GM23338 (cell line): ENCODE measurements at regions not wholly inside any gene's neighbourhood (a gene's known extent, or its start where the extent isn't known, plus 50 kb on each side); places are given as distances from the start of the nearest gene placed in this dataset.

Source experiments
- CTCF ChIP-seq, 2 experiments: fragments of 200-600 bp in 1 of 2; sonication (generic) in 1 of 2; conservative IDR thresholded peaks; 2 replicates each; pipeline versions ENCODE4 v1.5.1 to v1.6.1; 2016 to 2017; ENCODE audit warnings: antibody characterized with exemption in 2 of 2, low read depth in 2 of 2, mild to moderate bottlenecking in 2 of 2, moderate library complexity in 1 of 2
- ETS1 ChIP-seq: IDR thresholded peaks from 2 replicates; pipeline ENCODE4 v1.6.1; 2016; ENCODE audit warnings: antibody characterized with exemption
- EZH2 ChIP-seq: fragments of 200-600 bp; sonication (generic); IDR thresholded peaks from one replicate; pipeline ENCODE4 v1.8.0; 2017; ENCODE audit warnings: antibody characterized with exemption, mild to moderate bottlenecking, low read depth; ENCODE audit not compliant: unreplicated experiment
- EZH2phosphoT487 ChIP-seq: fragments of 200-600 bp; sonication (generic); IDR thresholded peaks from one replicate; pipeline ENCODE4 v1.8.1; 2018; ENCODE audit warnings: antibody characterized with exemption; ENCODE audit not compliant: unreplicated experiment
- POLR2AphosphoS5 ChIP-seq: IDR thresholded peaks from 2 replicates; pipeline ENCODE4 v1.6.1; 2016; ENCODE audit warnings: antibody characterized with exemption, low read depth
- REST ChIP-seq: IDR thresholded peaks from one replicate; pipeline ENCODE4 v1.6.1; 2018; ENCODE audit warnings: antibody characterized with exemption; ENCODE audit not compliant: unreplicated experiment

GRCh38 chr1:191327868-191328267, 830.4 kb upstream of the RGS18 start:
- TF ChIP-seq CTCF (conservative IDR thresholded peaks at IDR 0.05; ENCODE audit: low read depth in 2 of 2) (no peak), ETS1 (no peak), REST (no peak), POLR2AphosphoS5 (no peak), EZH2phosphoT487 (no peak), EZH2 (no peak)
